T47D (cell line): ENCODE measurements at regions not wholly inside any gene's neighbourhood (a gene's known extent, or its start where the extent isn't known, plus 50 kb on each side); places are given as distances from the start of the nearest gene placed in this dataset.

Experiments
- DNase-seq, 2 experiments: peaks; one replicate each; pipeline versions ENCODE4 v3.0.0 to v3.0.0-alpha.2; 2011 to 2012; ENCODE audit warnings: low read depth in 1 of 2, low spot score in 1 of 2
- JUND ChIP-seq: IDR thresholded peaks from 2 replicates; pipeline ENCODE4 v1.6.1; 2012; ENCODE audit warnings: low read depth
- in situ Hi-C: cut with HindIII; loops from 2 replicates; pipeline ENCODE4 v1.10.0; 2016; ENCODE audit warnings: low sequenced_read_pairs, low pct_unique_long_range_greater_than_20kb

GRCh38 chr18:25001803-25002202 is 350.2 kb downstream of the ZNF521 start:
- TF ChIP-seq JUND = no peak
- DNase-seq = no peak
- in situ Hi-C loops = no loop called here

DNA sequence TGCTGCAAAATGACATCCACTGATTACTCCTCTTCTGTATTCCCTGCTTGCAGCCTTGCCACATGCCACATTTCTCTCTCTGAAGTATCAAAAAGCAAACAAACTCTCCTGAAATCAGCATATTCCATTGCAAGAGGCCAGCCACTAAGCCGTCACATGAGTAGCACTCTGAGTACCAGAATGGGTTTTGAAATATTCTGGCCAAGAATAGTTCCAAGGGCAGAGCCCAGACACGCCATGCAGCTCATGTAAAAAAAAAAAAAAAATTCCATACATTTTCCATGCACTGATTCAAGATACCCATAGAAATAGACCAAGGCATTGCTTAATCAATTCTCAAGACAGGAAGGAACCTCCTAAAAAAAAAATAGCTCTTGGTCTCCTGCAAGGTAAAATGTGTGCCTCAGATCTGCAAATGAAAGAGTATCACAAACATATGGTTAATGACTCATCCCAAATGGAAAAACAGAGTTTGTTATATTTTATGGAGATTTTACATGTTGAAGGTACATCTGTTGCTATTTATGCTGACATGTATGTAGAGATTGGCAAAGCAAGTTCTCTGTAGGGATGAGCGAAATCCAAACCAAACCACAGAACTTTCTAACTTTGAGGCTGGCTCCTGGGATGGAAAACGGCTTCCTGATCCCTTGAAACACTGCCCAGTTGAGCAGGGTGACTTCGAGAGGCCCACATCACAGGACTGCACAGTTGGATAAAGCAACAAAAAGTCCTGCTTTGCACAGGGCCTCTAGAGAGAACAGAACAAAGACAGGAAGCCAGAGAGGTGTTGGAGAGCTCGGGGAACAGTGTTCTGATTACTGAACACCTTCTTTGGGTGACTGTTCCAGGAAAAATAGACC is 346.2 kb downstream of the ZNF521 start:
- DNase-seq = no peak
- no peak for TF ChIP-seq JUND
- in situ Hi-C loops = no loop called here

- in situ Hi-C loops = no loop called here
- DNase-seq = no peak
- no peak for TF ChIP-seq JUND
These were observed 341.2 kb downstream of the ZNF521 start for GRCh38 chr18:25010623-25011374.
